B cell (primary cell): ENCODE measurements at regions not wholly inside any gene's neighbourhood (a gene's known extent, or its start where the extent isn't known, plus 50 kb on each side); places are given as distances from the start of the nearest gene placed in this dataset.

Experiments used
- ATAC-seq: fragments of 200-7000 bp; cut with Tn5 transposase; one replicate; pipeline ENCODE4 v1.10.0; 2021; ENCODE audit warnings: low read depth, mild to moderate bottlenecking, moderate number of reproducible peaks, moderate library complexity
- CTCF ChIA-PET: fragments of 350-600 bp; sonication (Branson Sonifier 250); formaldehyde crosslinking; loops from one replicate; lab custom pipeline; 2021; ENCODE audit warnings: antibody characterized with exemption, inconsistent platforms; lab: Charles Lee
- POLR2A ChIA-PET: fragments of 350-600 bp; sonication (Branson Sonifier 250); formaldehyde crosslinking; loops from one replicate; lab custom pipeline; 2021; ENCODE audit warnings: antibody characterized with exemption; lab: Charles Lee
- DNase-seq: peaks from one replicate; pipeline ENCODE4 v3.0.0; 2013
- H2AFZ ChIP-seq: 2 replicates; pipeline ENCODE4 v1.6.1; 2012; ENCODE audit warnings: mild to moderate bottlenecking, low read depth, low read length; ENCODE audit not compliant: insufficient read depth, poor library complexity, severe bottlenecking
- H3K27ac ChIP-seq, 2 donors: 1 replicate in 1 of 2; 2 replicates in 1 of 2; pipeline ENCODE4 v1.5.1; 2012 to 2013; ENCODE audit warnings: low read length in 2 of 2, mild to moderate bottlenecking in 2 of 2, moderate library complexity in 1 of 2
- H3K27me3 ChIP-seq, 4 experiments: fragments of 200-600 bp in 1 of 4; sonication (generic) in 1 of 4; replicated peaks in 1 of 4; 1 replicate in 2 of 4; 2 replicates in 2 of 4; pipeline versions ENCODE4 v1.6.1 to v1.7.0; 2013 to 2016; ENCODE audit warnings: low read length in 3 of 4, mild to moderate bottlenecking in 2 of 4, mixed read lengths in 1 of 4, moderate library complexity in 1 of 4; ENCODE audit not compliant: insufficient read depth in 4 of 4, control insufficient read depth in 3 of 4; ENCODE audit errors: control extremely low read depth in 1 of 4
- H3K36me3 ChIP-seq, 2 experiments: replicated peaks in 1 of 2; 1 replicate in 1 of 2; 2 replicates in 1 of 2; pipeline versions ENCODE4 v1.6.1 to v1.7.1; 2013; ENCODE audit warnings: low read length in 1 of 2; ENCODE audit not compliant: insufficient read depth in 2 of 2, control insufficient read depth in 1 of 2; ENCODE audit errors: control extremely low read depth in 1 of 2, extremely low read depth in 1 of 2
- H3K4me1 ChIP-seq, 2 donors: fragments of 200-600 bp in 1 of 2; sonication (generic) in 1 of 2; 1 replicate in 1 of 2; 2 replicates in 1 of 2; pipeline versions ENCODE4 v1.5.1 to v1.6.1; 2013 to 2017; ENCODE audit warnings: low read length in 2 of 2; ENCODE audit not compliant: control insufficient read depth in 2 of 2, insufficient read depth in 2 of 2
- H3K4me2 ChIP-seq: replicated peaks from 2 replicates; pipeline ENCODE3; 2012; ENCODE audit warnings: mild to moderate bottlenecking, low read depth, low read length; ENCODE audit not compliant: poor library complexity, severe bottlenecking
- H3K4me3 ChIP-seq, 5 experiments: fragments of 200-600 bp in 1 of 5; sonication (generic) in 1 of 5; 1 replicate in 3 of 5; 2 replicates in 2 of 5; pipeline versions ENCODE4 v1.5.1 to v1.7.0; 2011 to 2016; ENCODE audit warnings: low read length in 4 of 5, mild to moderate bottlenecking in 4 of 5, low read depth in 2 of 5, control low read depth in 1 of 5, moderate library complexity in 1 of 5; ENCODE audit not compliant: insufficient read depth in 1 of 5; ENCODE audit errors: control extremely low read depth in 1 of 5, extremely low read depth in 1 of 5
- H3K79me2 ChIP-seq: fragments of 200-600 bp; sonication (generic); one replicate; pipeline ENCODE4 v1.6.0; 2016; ENCODE audit warnings: low read length; ENCODE audit not compliant: control insufficient read depth, insufficient read depth
- H3K9ac ChIP-seq: fragments of 200-600 bp; sonication (generic); 2 replicates; pipeline ENCODE4 v1.6.1; 2017; ENCODE audit warnings: mild to moderate bottlenecking, low read length, moderate library complexity
- H3K9me3 ChIP-seq, 3 donors: one replicate each; pipeline versions ENCODE4 v1.6.1 to v1.7.1; 2013; ENCODE audit warnings: low read length in 2 of 3; ENCODE audit not compliant: control insufficient read depth in 2 of 3, insufficient read depth in 1 of 3; ENCODE audit errors: control extremely low read depth in 1 of 3
- H4K20me1 ChIP-seq: 2 replicates; pipeline ENCODE4 v1.6.0; 2012; ENCODE audit warnings: mild to moderate bottlenecking, low read length; ENCODE audit not compliant: insufficient read depth, control insufficient read depth, poor library complexity, severe bottlenecking
- H3K27ac Mint-ChIP-seq: one replicate; pipeline ENCODE4 v1.8.0; 2021; ENCODE audit warnings: mixed read lengths
- H3K27me3 Mint-ChIP-seq: one replicate; pipeline ENCODE4 v1.8.0; 2021; ENCODE audit warnings: mixed read lengths
- H3K4me1 Mint-ChIP-seq: one replicate; pipeline ENCODE4 v1.8.0; 2021; ENCODE audit warnings: mixed read lengths
- H3K4me3 Mint-ChIP-seq: one replicate; pipeline ENCODE4 v1.8.0; 2021; ENCODE audit warnings: mixed read lengths
- H3K9me3 Mint-ChIP-seq: one replicate; pipeline ENCODE4 v1.8.0; 2022; ENCODE audit warnings: mixed read lengths; ENCODE audit not compliant: insufficient read depth
- CTCF ChIP-seq: fragments of 200-600 bp; IDR thresholded peaks from one replicate; pipeline ENCODE4 v1.8.0; 2022; ENCODE audit warnings: antibody characterized with exemption, mild to moderate bottlenecking
- EZH2 ChIP-seq: IDR thresholded peaks from 2 replicates; pipeline ENCODE4 v1.6.1; 2012; ENCODE audit warnings: borderline replicate concordance, low read depth, mild to moderate bottlenecking, moderate library complexity, low read length; ENCODE audit not compliant: insufficient read depth, poor library complexity, severe bottlenecking
- WGBS: methylation state at CpG from one replicate; pipeline ENCODE4 v1.1.5; 2013; ENCODE audit warnings: missing lambda C conversion rate; ENCODE audit not compliant: insufficient coverage; 5-methylcytosine and 5-hydroxymethylcytosine counted together
- intact Hi-C: fragments of 100-400 bp; cut with micrococcal nuclease; formaldehyde crosslinking; loops from one replicate; pipeline ENCODE4 v1.10.0; 2022

DNA sequence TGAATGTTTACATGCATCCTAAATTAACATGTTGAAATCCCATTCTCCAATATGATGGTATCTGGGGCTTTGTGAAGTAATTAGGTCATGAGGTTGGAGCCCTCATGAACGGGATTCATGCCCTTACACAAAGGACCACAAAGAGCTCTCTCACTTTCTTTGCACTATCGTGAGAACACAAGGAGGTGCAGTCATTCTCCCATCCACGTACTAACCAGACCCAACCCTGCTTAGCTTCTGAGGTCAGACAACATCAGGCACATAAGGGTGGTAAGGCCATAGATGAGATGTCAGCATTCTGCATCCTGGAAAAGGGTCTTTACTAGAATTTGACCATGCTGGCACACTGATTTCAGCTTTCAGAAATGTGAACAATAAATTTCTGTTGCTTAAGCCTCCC lies 1211.9 kb upstream of the MIR17HG start:
- no peaks in the 10 kb centered on the region for H3K27me3 ChIP-seq
- H4K20me1 ChIP-seq = no peaks in the 10 kb centered on the region
- no peak overlapping the region for H3K27ac Mint-ChIP-seq
- no peaks in the 10 kb centered on the region for H3K36me3 ChIP-seq
- no peak overlapping the region for H2AFZ ChIP-seq
- no peak overlapping the region for H3K4me3 Mint-ChIP-seq
- no peak overlapping the region for H3K4me2 ChIP-seq
- peaks cover 5% of the 10 kb centered on the region for H3K9me3 Mint-ChIP-seq
- no peak overlapping the region for H3K9ac ChIP-seq
- ChIA-PET CTCF (no interaction called here), POLR2A (no interaction called here)
- no peaks in the 10 kb centered on the region for H3K4me1 ChIP-seq
- intact Hi-C loops = no loop called here
- H3K4me1 Mint-ChIP-seq = no peaks in the 10 kb centered on the region
- no peaks in the 10 kb centered on the region for H3K79me2 ChIP-seq
- no peak overlapping the region for H3K4me3 ChIP-seq
- H3K9me3 ChIP-seq = peaks cover 0 to 2% (median 0%) of the 10 kb centered on the region in 3 donors
- DNase-seq (no peak), ATAC-seq (no peak)
- WGBS = 83% methylated on average over 1 of the region's 3 CpGs
- H3K27ac ChIP-seq = no peak overlapping the region
- H3K27me3 Mint-ChIP-seq = no peaks in the 10 kb centered on the region
- no peak for TF ChIP-seq CTCF
- no peak for TF ChIP-seq EZH2

DNA sequence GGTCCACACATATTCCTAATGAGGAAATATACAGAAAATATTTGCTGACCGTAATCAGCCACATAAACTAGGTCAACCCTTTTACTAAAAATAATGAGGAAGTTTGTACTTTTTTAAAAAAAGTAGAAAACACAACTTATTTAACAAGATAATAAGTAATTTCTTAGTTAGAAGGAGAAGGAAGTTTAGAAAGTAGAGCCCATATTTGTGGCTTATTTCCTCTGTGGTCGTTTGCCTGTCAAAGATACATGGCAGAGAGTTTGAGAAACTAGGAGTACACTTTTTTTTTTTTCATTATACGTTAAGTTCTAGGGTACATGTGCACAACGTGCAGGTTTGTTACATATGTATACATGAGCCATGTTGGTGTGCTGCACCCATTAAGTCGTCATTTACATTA lies 1205.2 kb upstream of the MIR17HG start:
- H3K27ac ChIP-seq = no peak overlapping the region
- no peaks in the 10 kb centered on the region for H3K79me2 ChIP-seq
- no peak overlapping the region for H3K9ac ChIP-seq
- Mint-ChIP-seq H3K27ac (no peak overlapping the region), H3K9me3 (peaks cover 4% of the 10 kb centered on the region), H3K27me3 (no peaks in the 10 kb centered on the region), H3K4me3 (no peak overlapping the region), H3K4me1 (no peaks in the 10 kb centered on the region)
- H3K4me2 ChIP-seq = no peak overlapping the region
- ATAC-seq = no peak
- DNase-seq = no peak
- peaks cover 0 to 2% (median 0%) of the 10 kb centered on the region in 3 donors for H3K9me3 ChIP-seq
- no peaks in the 10 kb centered on the region for H3K36me3 ChIP-seq
- H2AFZ ChIP-seq = no peak overlapping the region
- intact Hi-C loops = loop anchor here (10.0 kb wide), 1 partner anchor 497 kb away; no protein-coding TSS in a partner anchor
- H3K4me1 ChIP-seq = no peaks in the 10 kb centered on the region
- no peaks in the 10 kb centered on the region for H3K27me3 ChIP-seq
- WGBS = no CpG with 5 or more reads among the region's 5 CpGs
- ChIA-PET POLR2A (no interaction called here), CTCF (no interaction called here)
- no peaks in the 10 kb centered on the region for H4K20me1 ChIP-seq
- no peak for TF ChIP-seq EZH2
- no peak for TF ChIP-seq CTCF
- H3K4me3 ChIP-seq = no peak overlapping the region
